ENCODE measurements at regions not wholly inside any gene's neighbourhood (a gene's known extent, or its start where the extent isn't known, plus 50 kb on each side); places are given as distances from the start of the nearest gene placed in this dataset.

GRCh38 chr3:174767406-174767805 lies 91.7 kb upstream of the NAALADL2 start:
- H3K4me3 ChIP-seq (ENCODE audit: low read depth, low read length): no peak overlapping the region
- H3K27ac ChIP-seq (ENCODE audit: extremely low read depth, low read depth, low read length): no peak overlapping the region
- ChIA-PET CTCF (no interaction called here), POLR2A (no interaction called here)
- H3K9me3 ChIP-seq (ENCODE audit: control insufficient read depth, insufficient read depth, low read depth, low read length): no peaks in the 10 kb centered on the region
- no peaks in the 10 kb centered on the region for H3K36me3 ChIP-seq (ENCODE audit: control insufficient read depth in 2 of 2, insufficient read depth in 1 of 2, low read length in 2 of 2)
- H3K4me1 ChIP-seq (ENCODE audit: control insufficient read depth, insufficient read depth, low read length): no peaks in the 10 kb centered on the region
- no peak for TF ChIP-seq ZNF169 (tag by site-specific recombination; IDR thresholded peaks at IDR 0.05)
- TF ChIP-seq ZNF792 (tag by site-specific recombination; IDR thresholded peaks at IDR 0.05): no peak
- TF ChIP-seq, protein P1, sequence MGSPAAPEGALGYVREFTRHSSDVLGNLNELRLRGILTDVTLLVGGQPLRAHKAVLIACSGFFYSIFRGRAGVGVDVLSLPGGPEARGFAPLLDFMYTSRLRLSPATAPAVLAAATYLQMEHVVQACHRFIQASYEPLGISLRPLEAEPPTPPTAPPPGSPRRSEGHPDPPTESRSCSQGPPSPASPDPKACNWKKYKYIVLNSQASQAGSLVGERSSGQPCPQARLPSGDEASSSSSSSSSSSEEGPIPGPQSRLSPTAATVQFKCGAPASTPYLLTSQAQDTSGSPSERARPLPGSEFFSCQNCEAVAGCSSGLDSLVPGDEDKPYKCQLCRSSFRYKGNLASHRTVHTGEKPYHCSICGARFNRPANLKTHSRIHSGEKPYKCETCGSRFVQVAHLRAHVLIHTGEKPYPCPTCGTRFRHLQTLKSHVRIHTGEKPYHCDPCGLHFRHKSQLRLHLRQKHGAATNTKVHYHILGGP (tag by site-specific recombination; IDR thresholded peaks at IDR 0.05): no peak
- no peak for TF ChIP-seq ZNF843 (tag by site-specific recombination; IDR thresholded peaks at IDR 0.05)
- no peak for TF ChIP-seq ZNF175 (tag by site-specific recombination; IDR thresholded peaks at IDR 0.05)
- TF ChIP-seq ZNF837 (tag by site-specific recombination; IDR thresholded peaks at IDR 0.05): no peak
- no peak for TF ChIP-seq ZNF19 (tag by site-specific recombination; IDR thresholded peaks at IDR 0.05; ENCODE audit: low read depth)

DNA sequence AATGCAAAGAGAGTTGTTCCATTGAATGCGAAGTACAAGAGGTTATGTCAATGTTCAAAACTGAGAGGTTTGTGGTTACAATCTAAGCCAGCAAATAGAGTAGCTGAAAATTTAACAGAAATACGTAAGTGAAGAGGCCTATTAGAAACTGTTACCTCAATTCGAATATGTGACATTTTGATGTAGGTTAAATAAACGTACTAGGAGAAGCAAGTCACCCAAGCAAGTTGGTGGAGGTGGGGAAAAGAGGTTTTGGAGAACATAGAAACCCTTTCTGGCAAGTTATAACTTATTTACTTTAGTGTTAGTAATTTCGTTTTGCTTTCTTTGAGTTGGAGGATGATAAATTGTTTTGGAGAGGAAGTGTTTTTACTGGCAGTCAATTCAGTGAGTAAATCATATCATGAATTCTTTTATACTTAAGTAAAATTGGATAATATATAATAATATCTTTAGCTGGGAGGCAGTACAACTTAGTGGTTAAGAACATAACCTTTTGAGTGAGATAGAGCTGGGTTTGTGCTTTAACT lies 91.2 kb upstream of the NAALADL2 start:
- Histone ChIP-seq H3K4me3 (ENCODE audit: low read depth, low read length) (no peak overlapping the region), H3K36me3 (ENCODE audit: control insufficient read depth in 2 of 2, insufficient read depth in 1 of 2, low read length in 2 of 2) (no peaks in the 10 kb centered on the region), H3K4me1 (ENCODE audit: control insufficient read depth, insufficient read depth, low read length) (no peaks in the 10 kb centered on the region), H3K27ac (ENCODE audit: extremely low read depth, low read depth, low read length) (no peak overlapping the region), H3K9me3 (ENCODE audit: control insufficient read depth, insufficient read depth, low read depth, low read length) (no peaks in the 10 kb centered on the region)
- POLR2A ChIA-PET: no interaction called here
- CTCF ChIA-PET: no interaction called here
- TF ChIP-seq ZNF354C (tag by site-specific recombination; IDR thresholded peaks at IDR 0.05; ENCODE audit: borderline replicate concordance, low read depth) (no peak), ZNF624 (tag by site-specific recombination; IDR thresholded peaks at IDR 0.05) (no peak), ZNF626 (tag by site-specific recombination; IDR thresholded peaks at IDR 0.05) (no peak), ZNF23 (tag by site-specific recombination; IDR thresholded peaks at IDR 0.05; ENCODE audit: borderline replicate concordance) (no peak), ZNF324 (tag by site-specific recombination; IDR thresholded peaks at IDR 0.05) (no peak), ZNF621 (tag by site-specific recombination; IDR thresholded peaks at IDR 0.05) (no peak), ZBTB21 (tag by site-specific recombination; IDR thresholded peaks at IDR 0.05) (no peak), ELK4 (IDR thresholded peaks at IDR 0.05; ENCODE audit: borderline replicate concordance, low read depth, low read length) (no peak), ZNF221 (tag by site-specific recombination; IDR thresholded peaks at IDR 0.05; ENCODE audit: borderline replicate concordance) (no peak), ZNF155 (tag by site-specific recombination; IDR thresholded peaks at IDR 0.05) (no peak), ZNF600 (tag by site-specific recombination; IDR thresholded peaks at IDR 0.05) (no peak), ZNF704 (tag by site-specific recombination; IDR thresholded peaks at IDR 0.05) (no peak), ZBTB1 (tag by site-specific recombination; IDR thresholded peaks at IDR 0.05) (no peak), ZNF366 (tag by site-specific recombination; conservative IDR thresholded peaks at IDR 0.05) (no peak)
- TF ChIP-seq, protein P2, sequence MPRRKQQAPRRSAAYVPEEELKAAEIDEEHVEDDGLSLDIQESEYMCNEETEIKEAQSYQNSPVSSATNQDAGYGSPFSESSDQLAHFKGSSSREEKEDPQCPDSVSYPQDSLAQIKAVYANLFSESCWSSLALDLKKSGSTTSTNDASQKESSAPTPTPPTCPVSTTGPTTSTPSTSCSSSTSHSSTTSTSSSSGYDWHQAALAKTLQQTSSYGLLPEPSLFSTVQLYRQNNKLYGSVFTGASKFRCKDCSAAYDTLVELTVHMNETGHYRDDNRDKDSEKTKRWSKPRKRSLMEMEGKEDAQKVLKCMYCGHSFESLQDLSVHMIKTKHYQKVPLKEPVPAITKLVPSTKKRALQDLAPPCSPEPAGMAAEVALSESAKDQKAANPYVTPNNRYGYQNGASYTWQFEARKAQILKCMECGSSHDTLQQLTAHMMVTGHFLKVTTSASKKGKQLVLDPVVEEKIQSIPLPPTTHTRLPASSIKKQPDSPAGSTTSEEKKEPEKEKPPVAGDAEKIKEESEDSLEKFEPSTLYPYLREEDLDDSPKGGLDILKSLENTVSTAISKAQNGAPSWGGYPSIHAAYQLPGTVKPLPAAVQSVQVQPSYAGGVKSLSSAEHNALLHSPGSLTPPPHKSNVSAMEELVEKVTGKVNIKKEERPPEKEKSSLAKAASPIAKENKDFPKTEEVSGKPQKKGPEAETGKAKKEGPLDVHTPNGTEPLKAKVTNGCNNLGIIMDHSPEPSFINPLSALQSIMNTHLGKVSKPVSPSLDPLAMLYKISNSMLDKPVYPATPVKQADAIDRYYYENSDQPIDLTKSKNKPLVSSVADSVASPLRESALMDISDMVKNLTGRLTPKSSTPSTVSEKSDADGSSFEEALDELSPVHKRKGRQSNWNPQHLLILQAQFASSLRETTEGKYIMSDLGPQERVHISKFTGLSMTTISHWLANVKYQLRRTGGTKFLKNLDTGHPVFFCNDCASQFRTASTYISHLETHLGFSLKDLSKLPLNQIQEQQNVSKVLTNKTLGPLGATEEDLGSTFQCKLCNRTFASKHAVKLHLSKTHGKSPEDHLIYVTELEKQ (tag by site-specific recombination; IDR thresholded peaks at IDR 0.05; ENCODE audit: borderline replicate concordance): no peak

All from HEK293 (cell line).